SK-N-SH (cell line): ENCODE measurements at regions not wholly inside any gene's neighbourhood (a gene's known extent, or its start where the extent isn't known, plus 50 kb on each side); places are given as distances from the start of the nearest gene placed in this dataset.
A peak's percentile ranks its signal among the peaks of the same experiment; 100 is the strongest.

ENCODE experiments used
- CTCF ChIA-PET: fragments of 300-600, 350-600 bp; formaldehyde crosslinking; extraction: SDS; loops from one replicate; lab custom pipeline; 2021; lab: Yijun Ruan, JAX
- POLR2A ChIA-PET: fragments of 350-600 bp; sonication (Branson Sonifier 250); formaldehyde crosslinking; extraction: SDS; loops from one replicate; lab custom pipeline; 2020; ENCODE audit warnings: antibody characterized with exemption, inconsistent platforms; lab: Yijun Ruan, JAX
- DNase-seq: peaks from one replicate; pipeline ENCODE4 v3.0.0; 2012
- H2AFZ ChIP-seq: fragments of 200-600 bp; sonication (generic); 2 replicates; pipeline ENCODE4 v1.8.1; 2016; ENCODE audit warnings: antibody characterized with exemption, mild to moderate bottlenecking, low read depth
- H3F3A ChIP-seq: fragments of 200-600 bp; sonication (generic); replicated peaks from 2 replicates; pipeline ENCODE3; 2016; ENCODE audit warnings: antibody characterized with exemption, mild to moderate bottlenecking; ENCODE audit not compliant: insufficient read depth
- H3K27ac ChIP-seq, 2 experiments: fragments of 200-500 bp in 1 of 2; fragments of 200-600 bp in 1 of 2; sonication (Bioruptor generic) in 1 of 2; sonication (generic), shearing (Covaris generic) in 1 of 2; 2 replicates each; pipeline versions ENCODE4 v1.5.1 to v1.6.1; 2014 to 2016; ENCODE audit warnings: low read depth in 2 of 2, inconsistent platforms in 1 of 2, low read length in 1 of 2, mild to moderate bottlenecking in 1 of 2, mixed read lengths in 1 of 2
- H3K27me3 ChIP-seq: fragments of 200-600 bp; sonication (generic), shearing (Covaris generic); 2 replicates; pipeline ENCODE4 v1.6.1; 2016; ENCODE audit warnings: mixed run types; ENCODE audit not compliant: insufficient read depth
- H3K36me3 ChIP-seq, 2 experiments: fragments of 200-500 bp in 1 of 2; fragments of 200-600 bp in 1 of 2; sonication (Bioruptor generic) in 1 of 2; sonication (generic) in 1 of 2; replicated peaks in 1 of 2; 2 replicates each; pipeline versions ENCODE3 to v1.5.1; 2014 to 2016; ENCODE audit warnings: low read length in 1 of 2, mild to moderate bottlenecking in 1 of 2; ENCODE audit not compliant: insufficient read depth in 2 of 2, control insufficient read depth in 1 of 2
- H3K4me1 ChIP-seq, 2 experiments: fragments of 200-500 bp in 1 of 2; fragments of 200-600 bp in 1 of 2; sonication (Bioruptor generic) in 1 of 2; sonication (generic), shearing (Covaris generic) in 1 of 2; 2 replicates each; pipeline versions ENCODE4 v1.5.1 to v1.6.1; 2014 to 2016; ENCODE audit warnings: low read depth in 1 of 2, low read length in 1 of 2, mixed run types in 1 of 2; ENCODE audit not compliant: insufficient read depth in 2 of 2, control insufficient read depth in 1 of 2
- H3K4me2 ChIP-seq: fragments of 200-600 bp; sonication (generic), shearing (Covaris generic); 2 replicates; pipeline ENCODE4 v1.6.1; 2017; ENCODE audit warnings: mixed run types
- H3K4me3 ChIP-seq, 2 experiments: fragments of 200-500 bp in 1 of 2; fragments of 200-600 bp in 1 of 2; sonication (Bioruptor generic) in 1 of 2; sonication (generic), shearing (Covaris generic) in 1 of 2; 2 replicates each; pipeline versions ENCODE4 v1.5.1 to v1.8.1; 2014 to 2016; ENCODE audit warnings: low read depth in 2 of 2, inconsistent platforms in 1 of 2, low read length in 1 of 2, mild to moderate bottlenecking in 1 of 2, mixed read lengths in 1 of 2, moderate library complexity in 1 of 2
- H3K79me2 ChIP-seq: fragments of 200-600 bp; sonication (generic); 2 replicates; pipeline ENCODE4 v1.8.1; 2017; ENCODE audit warnings: mild to moderate bottlenecking; ENCODE audit not compliant: insufficient read depth
- H3K9ac ChIP-seq: fragments of 200-600 bp; sonication (generic); 2 replicates; pipeline ENCODE4 v1.6.1; 2017; ENCODE audit warnings: mixed run types
- H3K9me2 ChIP-seq: fragments of 200-600 bp; sonication (generic); 2 replicates; pipeline ENCODE4 v1.6.1; 2017; ENCODE audit warnings: mixed run types
- H3K9me3 ChIP-seq: fragments of 200-600 bp; sonication (generic); 2 replicates; pipeline ENCODE4 v1.6.1; 2017; ENCODE audit warnings: mixed run types, mild to moderate bottlenecking, moderate library complexity
- H4K20me1 ChIP-seq: fragments of 200-600 bp; sonication (generic); 2 replicates; pipeline ENCODE4 v1.6.1; 2017; ENCODE audit warnings: mild to moderate bottlenecking, mixed run types; ENCODE audit not compliant: insufficient read depth
- CHD2 ChIP-seq: fragments of 150-350 bp; IDR thresholded peaks from 2 replicates; pipeline ENCODE4 v1.6.1; 2018; ENCODE audit warnings: low read length; ENCODE audit not compliant: partially characterized antibody
- ELF1 ChIP-seq: IDR thresholded peaks from 2 replicates; pipeline ENCODE4 v1.4.0; 2012
- EP300 ChIP-seq, 2 experiments: IDR thresholded peaks; 2 replicates each; pipeline versions ENCODE4 v1.4.0 to v1.6.1; 2012; ENCODE audit warnings: borderline replicate concordance in 1 of 2, low read depth in 1 of 2, low read length in 1 of 2
- EZH2phosphoT487 ChIP-seq: fragments of 200-600 bp; sonication (generic); IDR thresholded peaks from 2 replicates; pipeline ENCODE4 v1.6.1; 2017; ENCODE audit warnings: low read depth, mixed run types, mild to moderate bottlenecking, antibody characterized with exemption, moderate library complexity, borderline replicate concordance
- FOSL2 ChIP-seq: IDR thresholded peaks from 2 replicates; pipeline ENCODE4 v1.4.0; 2012; ENCODE audit warnings: low read depth, mild to moderate bottlenecking, moderate library complexity, borderline replicate concordance
- FOXJ3 ChIP-seq: sonication (generic); formaldehyde crosslinking; IDR thresholded peaks from 2 replicates; pipeline ENCODE4 v1.5.1; 2020; ENCODE audit warnings: mild to moderate bottlenecking, missing genetic modification reagents
- FOXM1 ChIP-seq: IDR thresholded peaks from 2 replicates; pipeline ENCODE4 v1.4.0; 2012; ENCODE audit warnings: low read depth, mild to moderate bottlenecking
- GATA2 ChIP-seq: sonication (generic); formaldehyde crosslinking; IDR thresholded peaks from 2 replicates; pipeline ENCODE4 v1.5.0; 2020; ENCODE audit warnings: mild to moderate bottlenecking, missing genetic modification reagents
- JUND ChIP-seq: IDR thresholded peaks from 2 replicates; pipeline ENCODE4 v1.4.0; 2012
- MEF2A ChIP-seq: IDR thresholded peaks from 2 replicates; pipeline ENCODE4 v1.4.0; 2012; ENCODE audit warnings: low read depth, borderline replicate concordance
- MXI1 ChIP-seq: IDR thresholded peaks from 2 replicates; pipeline ENCODE4 v1.6.1; 2012; ENCODE audit warnings: mild to moderate bottlenecking, low read depth, low read length, improper control_type of control experiment
- NFIC ChIP-seq: IDR thresholded peaks from 2 replicates; pipeline ENCODE4 v1.4.0; 2012; ENCODE audit warnings: borderline replicate concordance
- NRF1 ChIP-seq: IDR thresholded peaks from 2 replicates; pipeline ENCODE4 v1.6.1; 2012; ENCODE audit warnings: low read depth, mild to moderate bottlenecking, low read length
- POLR2AphosphoS5 ChIP-seq: IDR thresholded peaks from 2 replicates; pipeline ENCODE4 v1.6.1; 2012; ENCODE audit warnings: low read depth, low read length
- RFX5 ChIP-seq: IDR thresholded peaks from 2 replicates; pipeline ENCODE4 v1.6.1; 2012; ENCODE audit warnings: mild to moderate bottlenecking, improper control_type of control experiment, low read length
- SIN3A ChIP-seq: IDR thresholded peaks from 2 replicates; pipeline ENCODE4 v1.6.1; 2012; ENCODE audit warnings: low read depth, mild to moderate bottlenecking, low read length, moderate library complexity, borderline replicate concordance
- TAF1 ChIP-seq: IDR thresholded peaks from 2 replicates; pipeline ENCODE4 v1.6.1; 2012; ENCODE audit warnings: low read depth, mild to moderate bottlenecking, low read length, moderate library complexity, borderline replicate concordance
- TCF12 ChIP-seq: IDR thresholded peaks from 2 replicates; pipeline ENCODE4 v1.4.0; 2012
- TEAD4 ChIP-seq: IDR thresholded peaks from 2 replicates; pipeline ENCODE4 v1.4.0; 2012; ENCODE audit warnings: mild to moderate bottlenecking, borderline replicate concordance; ENCODE audit not compliant: insufficient read depth
- YY1 ChIP-seq: IDR thresholded peaks from 2 replicates; pipeline ENCODE4 v1.4.0; 2012; ENCODE audit warnings: low read depth, mild to moderate bottlenecking
- WGBS: methylation state at CpG from one replicate; pipeline ENCODE4 v1.1.6; 2017; ENCODE audit warnings: low lambda C conversion rate; 5-methylcytosine and 5-hydroxymethylcytosine counted together
- TF ChIP-seq, protein P1 (sequence below): IDR thresholded peaks from 2 replicates; pipeline ENCODE4 v1.4.0; 2012; ENCODE audit warnings: low read depth
- TF ChIP-seq, protein P2 (sequence below): IDR thresholded peaks from 2 replicates; pipeline ENCODE4 v1.4.0; 2012; ENCODE audit warnings: low read depth, borderline replicate concordance
- TF ChIP-seq, protein P3 (sequence below): IDR thresholded peaks from 2 replicates; pipeline ENCODE4 v1.6.1; 2012; ENCODE audit warnings: mild to moderate bottlenecking, low read depth, low read length, moderate library complexity
- TF ChIP-seq, protein P4 (sequence below): fragments of 200-600 bp; sonication (generic); IDR thresholded peaks from 2 replicates; pipeline ENCODE4 v1.6.1; 2017; ENCODE audit warnings: antibody characterized with exemption, mild to moderate bottlenecking, moderate library complexity
- TF ChIP-seq, protein P5 (sequence below): IDR thresholded peaks from 2 replicates; pipeline ENCODE4; 2012
- TF ChIP-seq, protein P6 (sequence below): fragments of 150-350 bp; IDR thresholded peaks from 2 replicates; pipeline ENCODE4 v1.6.1; 2017; ENCODE audit warnings: antibody characterized with exemption, low read length, low read depth, borderline replicate concordance

DNA sequence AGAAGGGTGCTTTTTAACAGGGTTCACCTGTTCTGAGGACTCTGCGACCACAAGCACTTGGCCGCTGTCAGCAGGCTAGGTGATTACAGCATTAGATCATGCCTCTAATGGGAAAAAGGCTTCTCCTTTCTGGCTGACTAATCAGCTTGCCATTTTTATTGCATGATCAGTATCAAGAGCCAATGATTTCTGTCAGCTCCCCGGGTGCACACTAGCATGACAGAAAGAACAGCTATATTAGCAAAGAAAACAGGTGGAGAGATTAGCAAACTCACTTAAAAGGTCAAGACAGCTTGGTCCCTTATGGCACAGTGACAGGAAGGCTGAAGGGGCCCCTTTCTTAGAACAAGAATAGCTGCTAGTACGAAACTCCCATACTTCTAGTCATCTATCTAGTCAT lies 170.0 kb downstream of the SMIM20 start:
- no peaks in the 10 kb centered on the region for H3K9me3 ChIP-seq
- H3K79me2 ChIP-seq: no peaks in the 10 kb centered on the region
- CTCF ChIA-PET: interaction anchor here (0.6 to 2.7 kb wide), 10 partner anchors 22 to 645 kb away, joined by 3 to 16 read pairs (median 4); no protein-coding TSS in a partner anchor
- no peaks in the 10 kb centered on the region for H4K20me1 ChIP-seq
- 11% methylated on average over 4 of the region's 4 CpGs for WGBS
- peaks cover 0 to 32% of the 10 kb centered on the region in 2 experiments; a peak in 2 of 4 replicates for H3K4me1 ChIP-seq
- no peaks in the 10 kb centered on the region for H3K36me3 ChIP-seq
- H3K4me3 ChIP-seq: no peak overlapping the region
- H3K4me2 ChIP-seq: no peak overlapping the region; the same call in 1 of the 2 replicates
- no peak overlapping the region for H2AFZ ChIP-seq
- peaks cover 49% of the 10 kb centered on the region for H3K27me3 ChIP-seq
- POLR2A ChIA-PET: no interaction called here
- no peak for DNase-seq
- H3K9me2 ChIP-seq: no peaks in the 10 kb centered on the region
- H3K27ac ChIP-seq: no peak overlapping the region
- no peaks in the 10 kb centered on the region for H3F3A ChIP-seq
- H3K9ac ChIP-seq: no peak overlapping the region
- peak; percentile 85; the same call in 1 of the 2 replicates for TF ChIP-seq FOXM1
- TF ChIP-seq CHD2: peak; percentile 29
- TF ChIP-seq, protein P1, sequence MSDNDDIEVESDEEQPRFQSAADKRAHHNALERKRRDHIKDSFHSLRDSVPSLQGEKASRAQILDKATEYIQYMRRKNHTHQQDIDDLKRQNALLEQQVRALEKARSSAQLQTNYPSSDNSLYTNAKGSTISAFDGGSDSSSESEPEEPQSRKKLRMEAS: peak; percentile 57
- TF ChIP-seq YY1: no peak
- TF ChIP-seq EZH2phosphoT487: no peak
- TF ChIP-seq, protein P2, sequence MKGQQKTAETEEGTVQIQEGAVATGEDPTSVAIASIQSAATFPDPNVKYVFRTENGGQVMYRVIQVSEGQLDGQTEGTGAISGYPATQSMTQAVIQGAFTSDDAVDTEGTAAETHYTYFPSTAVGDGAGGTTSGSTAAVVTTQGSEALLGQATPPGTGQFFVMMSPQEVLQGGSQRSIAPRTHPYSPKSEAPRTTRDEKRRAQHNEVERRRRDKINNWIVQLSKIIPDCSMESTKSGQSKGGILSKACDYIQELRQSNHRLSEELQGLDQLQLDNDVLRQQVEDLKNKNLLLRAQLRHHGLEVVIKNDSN: no peak
- peak; percentile 98 for TF ChIP-seq TEAD4
- TF ChIP-seq, protein P3, sequence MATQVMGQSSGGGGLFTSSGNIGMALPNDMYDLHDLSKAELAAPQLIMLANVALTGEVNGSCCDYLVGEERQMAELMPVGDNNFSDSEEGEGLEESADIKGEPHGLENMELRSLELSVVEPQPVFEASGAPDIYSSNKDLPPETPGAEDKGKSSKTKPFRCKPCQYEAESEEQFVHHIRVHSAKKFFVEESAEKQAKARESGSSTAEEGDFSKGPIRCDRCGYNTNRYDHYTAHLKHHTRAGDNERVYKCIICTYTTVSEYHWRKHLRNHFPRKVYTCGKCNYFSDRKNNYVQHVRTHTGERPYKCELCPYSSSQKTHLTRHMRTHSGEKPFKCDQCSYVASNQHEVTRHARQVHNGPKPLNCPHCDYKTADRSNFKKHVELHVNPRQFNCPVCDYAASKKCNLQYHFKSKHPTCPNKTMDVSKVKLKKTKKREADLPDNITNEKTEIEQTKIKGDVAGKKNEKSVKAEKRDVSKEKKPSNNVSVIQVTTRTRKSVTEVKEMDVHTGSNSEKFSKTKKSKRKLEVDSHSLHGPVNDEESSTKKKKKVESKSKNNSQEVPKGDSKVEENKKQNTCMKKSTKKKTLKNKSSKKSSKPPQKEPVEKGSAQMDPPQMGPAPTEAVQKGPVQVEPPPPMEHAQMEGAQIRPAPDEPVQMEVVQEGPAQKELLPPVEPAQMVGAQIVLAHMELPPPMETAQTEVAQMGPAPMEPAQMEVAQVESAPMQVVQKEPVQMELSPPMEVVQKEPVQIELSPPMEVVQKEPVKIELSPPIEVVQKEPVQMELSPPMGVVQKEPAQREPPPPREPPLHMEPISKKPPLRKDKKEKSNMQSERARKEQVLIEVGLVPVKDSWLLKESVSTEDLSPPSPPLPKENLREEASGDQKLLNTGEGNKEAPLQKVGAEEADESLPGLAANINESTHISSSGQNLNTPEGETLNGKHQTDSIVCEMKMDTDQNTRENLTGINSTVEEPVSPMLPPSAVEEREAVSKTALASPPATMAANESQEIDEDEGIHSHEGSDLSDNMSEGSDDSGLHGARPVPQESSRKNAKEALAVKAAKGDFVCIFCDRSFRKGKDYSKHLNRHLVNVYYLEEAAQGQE: peak; percentile 61; the same call in 1 of the 2 replicates
- no peak for TF ChIP-seq TAF1
- peak; percentile 86 for TF ChIP-seq POLR2AphosphoS5
- TF ChIP-seq MEF2A: 0 out of 2 replicates have a peak, but pooled peaks have one; percentile 45
- TF ChIP-seq ELF1: no peak
- TF ChIP-seq GATA2 (CRISPR knock-in tag): peak; percentile 59
- no peak for TF ChIP-seq NRF1
- TF ChIP-seq RFX5: no peak
- TF ChIP-seq, protein P4, sequence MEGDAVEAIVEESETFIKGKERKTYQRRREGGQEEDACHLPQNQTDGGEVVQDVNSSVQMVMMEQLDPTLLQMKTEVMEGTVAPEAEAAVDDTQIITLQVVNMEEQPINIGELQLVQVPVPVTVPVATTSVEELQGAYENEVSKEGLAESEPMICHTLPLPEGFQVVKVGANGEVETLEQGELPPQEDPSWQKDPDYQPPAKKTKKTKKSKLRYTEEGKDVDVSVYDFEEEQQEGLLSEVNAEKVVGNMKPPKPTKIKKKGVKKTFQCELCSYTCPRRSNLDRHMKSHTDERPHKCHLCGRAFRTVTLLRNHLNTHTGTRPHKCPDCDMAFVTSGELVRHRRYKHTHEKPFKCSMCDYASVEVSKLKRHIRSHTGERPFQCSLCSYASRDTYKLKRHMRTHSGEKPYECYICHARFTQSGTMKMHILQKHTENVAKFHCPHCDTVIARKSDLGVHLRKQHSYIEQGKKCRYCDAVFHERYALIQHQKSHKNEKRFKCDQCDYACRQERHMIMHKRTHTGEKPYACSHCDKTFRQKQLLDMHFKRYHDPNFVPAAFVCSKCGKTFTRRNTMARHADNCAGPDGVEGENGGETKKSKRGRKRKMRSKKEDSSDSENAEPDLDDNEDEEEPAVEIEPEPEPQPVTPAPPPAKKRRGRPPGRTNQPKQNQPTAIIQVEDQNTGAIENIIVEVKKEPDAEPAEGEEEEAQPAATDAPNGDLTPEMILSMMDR: no peak
- TF ChIP-seq, protein P5, sequence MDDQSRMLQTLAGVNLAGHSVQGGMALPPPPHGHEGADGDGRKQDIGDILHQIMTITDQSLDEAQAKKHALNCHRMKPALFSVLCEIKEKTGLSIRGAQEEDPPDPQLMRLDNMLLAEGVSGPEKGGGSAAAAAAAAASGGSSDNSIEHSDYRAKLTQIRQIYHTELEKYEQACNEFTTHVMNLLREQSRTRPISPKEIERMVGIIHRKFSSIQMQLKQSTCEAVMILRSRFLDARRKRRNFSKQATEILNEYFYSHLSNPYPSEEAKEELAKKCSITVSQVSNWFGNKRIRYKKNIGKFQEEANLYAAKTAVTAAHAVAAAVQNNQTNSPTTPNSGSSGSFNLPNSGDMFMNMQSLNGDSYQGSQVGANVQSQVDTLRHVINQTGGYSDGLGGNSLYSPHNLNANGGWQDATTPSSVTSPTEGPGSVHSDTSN: peak; percentile 97
- TF ChIP-seq, protein P6, sequence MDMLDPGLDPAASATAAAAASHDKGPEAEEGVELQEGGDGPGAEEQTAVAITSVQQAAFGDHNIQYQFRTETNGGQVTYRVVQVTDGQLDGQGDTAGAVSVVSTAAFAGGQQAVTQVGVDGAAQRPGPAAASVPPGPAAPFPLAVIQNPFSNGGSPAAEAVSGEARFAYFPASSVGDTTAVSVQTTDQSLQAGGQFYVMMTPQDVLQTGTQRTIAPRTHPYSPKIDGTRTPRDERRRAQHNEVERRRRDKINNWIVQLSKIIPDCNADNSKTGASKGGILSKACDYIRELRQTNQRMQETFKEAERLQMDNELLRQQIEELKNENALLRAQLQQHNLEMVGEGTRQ: no peak
- 0 out of 2 replicates have a peak, but pooled peaks have one; percentile 15 for TF ChIP-seq FOXJ3 (CRISPR knock-in tag)
- TF ChIP-seq JUND: peak; percentile 97
- TF ChIP-seq NFIC: peak; percentile 95
- TF ChIP-seq TCF12: peak; percentile 99
- peak; percentile 76 to 93 for TF ChIP-seq EP300 (IDR thresholded peaks at IDR 0.05; ENCODE audit: borderline replicate concordance in 1 of 2, low read depth in 1 of 2, low read length in 1 of 2)
- TF ChIP-seq SIN3A: no peak
- no peak for TF ChIP-seq MXI1
- TF ChIP-seq FOSL2: peak; percentile 92
